ENCODE measurements at regions not wholly inside any gene's neighbourhood (a gene's known extent, or its start where the extent isn't known, plus 50 kb on each side); places are given as distances from the start of the nearest gene placed in this dataset.

GRCh38 chr6:145506136-145506535, 229.2 kb downstream of the EPM2A start (continued):
- TF ChIP-seq, protein P1, sequence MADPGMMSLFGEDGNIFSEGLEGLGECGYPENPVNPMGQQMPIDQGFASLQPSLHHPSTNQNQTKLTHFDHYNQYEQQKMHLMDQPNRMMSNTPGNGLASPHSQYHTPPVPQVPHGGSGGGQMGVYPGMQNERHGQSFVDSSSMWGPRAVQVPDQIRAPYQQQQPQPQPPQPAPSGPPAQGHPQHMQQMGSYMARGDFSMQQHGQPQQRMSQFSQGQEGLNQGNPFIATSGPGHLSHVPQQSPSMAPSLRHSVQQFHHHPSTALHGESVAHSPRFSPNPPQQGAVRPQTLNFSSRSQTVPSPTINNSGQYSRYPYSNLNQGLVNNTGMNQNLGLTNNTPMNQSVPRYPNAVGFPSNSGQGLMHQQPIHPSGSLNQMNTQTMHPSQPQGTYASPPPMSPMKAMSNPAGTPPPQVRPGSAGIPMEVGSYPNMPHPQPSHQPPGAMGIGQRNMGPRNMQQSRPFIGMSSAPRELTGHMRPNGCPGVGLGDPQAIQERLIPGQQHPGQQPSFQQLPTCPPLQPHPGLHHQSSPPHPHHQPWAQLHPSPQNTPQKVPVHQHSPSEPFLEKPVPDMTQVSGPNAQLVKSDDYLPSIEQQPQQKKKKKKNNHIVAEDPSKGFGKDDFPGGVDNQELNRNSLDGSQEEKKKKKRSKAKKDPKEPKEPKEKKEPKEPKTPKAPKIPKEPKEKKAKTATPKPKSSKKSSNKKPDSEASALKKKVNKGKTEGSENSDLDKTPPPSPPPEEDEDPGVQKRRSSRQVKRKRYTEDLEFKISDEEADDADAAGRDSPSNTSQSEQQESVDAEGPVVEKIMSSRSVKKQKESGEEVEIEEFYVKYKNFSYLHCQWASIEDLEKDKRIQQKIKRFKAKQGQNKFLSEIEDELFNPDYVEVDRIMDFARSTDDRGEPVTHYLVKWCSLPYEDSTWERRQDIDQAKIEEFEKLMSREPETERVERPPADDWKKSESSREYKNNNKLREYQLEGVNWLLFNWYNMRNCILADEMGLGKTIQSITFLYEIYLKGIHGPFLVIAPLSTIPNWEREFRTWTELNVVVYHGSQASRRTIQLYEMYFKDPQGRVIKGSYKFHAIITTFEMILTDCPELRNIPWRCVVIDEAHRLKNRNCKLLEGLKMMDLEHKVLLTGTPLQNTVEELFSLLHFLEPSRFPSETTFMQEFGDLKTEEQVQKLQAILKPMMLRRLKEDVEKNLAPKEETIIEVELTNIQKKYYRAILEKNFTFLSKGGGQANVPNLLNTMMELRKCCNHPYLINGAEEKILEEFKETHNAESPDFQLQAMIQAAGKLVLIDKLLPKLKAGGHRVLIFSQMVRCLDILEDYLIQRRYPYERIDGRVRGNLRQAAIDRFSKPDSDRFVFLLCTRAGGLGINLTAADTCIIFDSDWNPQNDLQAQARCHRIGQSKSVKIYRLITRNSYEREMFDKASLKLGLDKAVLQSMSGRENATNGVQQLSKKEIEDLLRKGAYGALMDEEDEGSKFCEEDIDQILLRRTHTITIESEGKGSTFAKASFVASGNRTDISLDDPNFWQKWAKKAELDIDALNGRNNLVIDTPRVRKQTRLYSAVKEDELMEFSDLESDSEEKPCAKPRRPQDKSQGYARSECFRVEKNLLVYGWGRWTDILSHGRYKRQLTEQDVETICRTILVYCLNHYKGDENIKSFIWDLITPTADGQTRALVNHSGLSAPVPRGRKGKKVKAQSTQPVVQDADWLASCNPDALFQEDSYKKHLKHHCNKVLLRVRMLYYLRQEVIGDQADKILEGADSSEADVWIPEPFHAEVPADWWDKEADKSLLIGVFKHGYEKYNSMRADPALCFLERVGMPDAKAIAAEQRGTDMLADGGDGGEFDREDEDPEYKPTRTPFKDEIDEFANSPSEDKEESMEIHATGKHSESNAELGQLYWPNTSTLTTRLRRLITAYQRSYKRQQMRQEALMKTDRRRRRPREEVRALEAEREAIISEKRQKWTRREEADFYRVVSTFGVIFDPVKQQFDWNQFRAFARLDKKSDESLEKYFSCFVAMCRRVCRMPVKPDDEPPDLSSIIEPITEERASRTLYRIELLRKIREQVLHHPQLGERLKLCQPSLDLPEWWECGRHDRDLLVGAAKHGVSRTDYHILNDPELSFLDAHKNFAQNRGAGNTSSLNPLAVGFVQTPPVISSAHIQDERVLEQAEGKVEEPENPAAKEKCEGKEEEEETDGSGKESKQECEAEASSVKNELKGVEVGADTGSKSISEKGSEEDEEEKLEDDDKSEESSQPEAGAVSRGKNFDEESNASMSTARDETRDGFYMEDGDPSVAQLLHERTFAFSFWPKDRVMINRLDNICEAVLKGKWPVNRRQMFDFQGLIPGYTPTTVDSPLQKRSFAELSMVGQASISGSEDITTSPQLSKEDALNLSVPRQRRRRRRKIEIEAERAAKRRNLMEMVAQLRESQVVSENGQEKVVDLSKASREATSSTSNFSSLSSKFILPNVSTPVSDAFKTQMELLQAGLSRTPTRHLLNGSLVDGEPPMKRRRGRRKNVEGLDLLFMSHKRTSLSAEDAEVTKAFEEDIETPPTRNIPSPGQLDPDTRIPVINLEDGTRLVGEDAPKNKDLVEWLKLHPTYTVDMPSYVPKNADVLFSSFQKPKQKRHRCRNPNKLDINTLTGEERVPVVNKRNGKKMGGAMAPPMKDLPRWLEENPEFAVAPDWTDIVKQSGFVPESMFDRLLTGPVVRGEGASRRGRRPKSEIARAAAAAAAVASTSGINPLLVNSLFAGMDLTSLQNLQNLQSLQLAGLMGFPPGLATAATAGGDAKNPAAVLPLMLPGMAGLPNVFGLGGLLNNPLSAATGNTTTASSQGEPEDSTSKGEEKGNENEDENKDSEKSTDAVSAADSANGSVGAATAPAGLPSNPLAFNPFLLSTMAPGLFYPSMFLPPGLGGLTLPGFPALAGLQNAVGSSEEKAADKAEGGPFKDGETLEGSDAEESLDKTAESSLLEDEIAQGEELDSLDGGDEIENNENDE (IDR thresholded peaks at IDR 0.05; ENCODE audit: insufficient replicate concordance, low read length): no peak
- TF ChIP-seq POLR2AphosphoS5 (IDR thresholded peaks at IDR 0.05; ENCODE audit: low read depth, low read length) (no peak), SUZ12 (IDR thresholded peaks at IDR 0.05; ENCODE audit: low read length) (no peak), NRF1 (IDR thresholded peaks at IDR 0.05; ENCODE audit: low read depth, low read length) (no peak), ASH2L (IDR thresholded peaks at IDR 0.05; ENCODE audit: low read length) (no peak), TCF12 (IDR thresholded peaks at IDR 0.05; ENCODE audit: low read depth, low read length) (no peak), SP1 (IDR thresholded peaks at IDR 0.05; ENCODE audit: low read depth, low read length) (no peak)

Data from H1 (cell line).